C4-2B (cell line): ENCODE measurements at regions not wholly inside any gene's neighbourhood (a gene's known extent, or its start where the extent isn't known, plus 50 kb on each side); places are given as distances from the start of the nearest gene placed in this dataset.

Source experiments
- ZFX ChIP-seq: fragments of 450-650 bp; IDR thresholded peaks from 2 replicates; pipeline ENCODE4 v1.6.1; 2017
- TF ChIP-seq, protein P1 (sequence below): fragments of 450-650 bp; conservative IDR thresholded peaks from 2 replicates; pipeline ENCODE4 v1.5.1; 2017; ENCODE audit warnings: mild to moderate bottlenecking

DNA sequence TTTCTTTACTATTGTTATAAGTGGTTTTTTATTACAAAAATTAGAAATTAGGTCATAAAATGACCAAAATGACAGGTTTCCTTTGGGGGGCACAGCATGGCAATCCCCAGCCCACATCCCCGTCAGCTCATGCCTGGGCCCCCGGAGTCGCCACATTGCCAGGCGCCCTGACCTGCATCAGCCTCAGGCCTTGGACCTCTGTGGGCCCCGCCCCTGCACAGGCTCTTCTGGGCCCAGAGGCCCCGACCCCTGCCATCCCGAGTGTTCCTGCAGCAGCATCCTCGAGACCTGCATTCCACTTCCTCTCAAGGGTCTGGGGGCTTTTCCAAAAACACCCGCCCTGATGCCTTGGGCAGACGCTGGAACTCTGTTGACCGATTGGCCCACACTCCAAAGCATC, 391.1 kb upstream of the MGMT start:
- TF ChIP-seq, protein P1, sequence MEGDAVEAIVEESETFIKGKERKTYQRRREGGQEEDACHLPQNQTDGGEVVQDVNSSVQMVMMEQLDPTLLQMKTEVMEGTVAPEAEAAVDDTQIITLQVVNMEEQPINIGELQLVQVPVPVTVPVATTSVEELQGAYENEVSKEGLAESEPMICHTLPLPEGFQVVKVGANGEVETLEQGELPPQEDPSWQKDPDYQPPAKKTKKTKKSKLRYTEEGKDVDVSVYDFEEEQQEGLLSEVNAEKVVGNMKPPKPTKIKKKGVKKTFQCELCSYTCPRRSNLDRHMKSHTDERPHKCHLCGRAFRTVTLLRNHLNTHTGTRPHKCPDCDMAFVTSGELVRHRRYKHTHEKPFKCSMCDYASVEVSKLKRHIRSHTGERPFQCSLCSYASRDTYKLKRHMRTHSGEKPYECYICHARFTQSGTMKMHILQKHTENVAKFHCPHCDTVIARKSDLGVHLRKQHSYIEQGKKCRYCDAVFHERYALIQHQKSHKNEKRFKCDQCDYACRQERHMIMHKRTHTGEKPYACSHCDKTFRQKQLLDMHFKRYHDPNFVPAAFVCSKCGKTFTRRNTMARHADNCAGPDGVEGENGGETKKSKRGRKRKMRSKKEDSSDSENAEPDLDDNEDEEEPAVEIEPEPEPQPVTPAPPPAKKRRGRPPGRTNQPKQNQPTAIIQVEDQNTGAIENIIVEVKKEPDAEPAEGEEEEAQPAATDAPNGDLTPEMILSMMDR = no peak
- no peak for TF ChIP-seq ZFX
